GM12892 (cell line): ENCODE measurements at regions not wholly inside any gene's neighbourhood (a gene's known extent, or its start where the extent isn't known, plus 50 kb on each side); places are given as distances from the start of the nearest gene placed in this dataset.
"Not testable (repeated sequence)": the region's sequence is repeated elsewhere in the genome, so short reads cannot be mapped to it uniquely, and the experiment has no call there.

Experiments used
- POLR2A ChIP-seq: IDR thresholded peaks from 2 replicates; pipeline ENCODE4 v1.6.1; 2011; ENCODE audit warnings: low read depth, low read length, control low read depth
- POLR2AphosphoS5 ChIP-seq: IDR thresholded peaks from 2 replicates; pipeline ENCODE4 v1.6.1; 2011; ENCODE audit warnings: low read depth, low read length, control low read depth
- TAF1 ChIP-seq: IDR thresholded peaks from 2 replicates; pipeline ENCODE4 v1.6.1; 2011; ENCODE audit warnings: low read depth, mild to moderate bottlenecking, control low read depth, low read length, borderline replicate concordance

DNA sequence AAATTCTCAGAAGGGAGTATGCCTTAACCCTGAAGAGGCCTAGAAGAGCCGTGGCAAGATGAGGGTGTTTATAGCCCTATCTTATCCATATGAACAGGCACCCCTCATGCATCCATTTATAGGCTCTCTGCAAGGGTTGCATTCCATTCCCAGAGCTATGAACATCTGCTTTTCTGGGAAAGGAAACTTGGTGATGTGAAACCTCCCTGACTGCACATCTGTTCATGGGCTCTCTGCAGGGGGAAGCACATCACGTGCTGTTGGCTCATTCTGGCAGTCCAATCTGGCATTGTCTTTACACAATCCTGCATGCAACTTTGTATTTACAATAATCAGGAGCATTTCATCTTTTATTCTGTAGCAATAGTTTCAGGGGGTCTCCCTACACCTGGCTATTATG, 143.6 kb upstream of the API5 start:
- TF ChIP-seq POLR2A, TAF1, POLR2AphosphoS5: not testable (repeated sequence)
